ENCODE measurements at regions not wholly inside any gene's neighbourhood (a gene's known extent, or its start where the extent isn't known, plus 50 kb on each side); places are given as distances from the start of the nearest gene placed in this dataset.

- TF ChIP-seq TAF1 (IDR thresholded peaks at IDR 0.05; ENCODE audit: borderline replicate concordance, insufficient read depth, low read length) (no peak), SIN3A (IDR thresholded peaks at IDR 0.05; ENCODE audit: borderline replicate concordance, insufficient read depth, low read length) (no peak), REST (IDR thresholded peaks at IDR 0.05; ENCODE audit: insufficient read depth in 1 of 2, low read depth in 2 of 2, low read length in 2 of 2) (no peak)
Observed at GRCh38 chr1:29945426-29945825, 709.1 kb downstream of the PTPRU start.

- TF ChIP-seq POLR2AphosphoS5 (IDR thresholded peaks at IDR 0.05; ENCODE audit: low read depth, low read length): no peak
- TF ChIP-seq SIN3A (IDR thresholded peaks at IDR 0.05; ENCODE audit: borderline replicate concordance, insufficient read depth, low read length): no peak
- no peak for TF ChIP-seq REST (IDR thresholded peaks at IDR 0.05; ENCODE audit: insufficient read depth in 1 of 2, low read depth in 2 of 2, low read length in 2 of 2)
- TF ChIP-seq FOXP2 (optimal IDR thresholded peaks at IDR 0.05; ENCODE audit: borderline replicate concordance, extremely low read depth, extremely low read length, insufficient read depth): no peak
- TF ChIP-seq TAF1 (IDR thresholded peaks at IDR 0.05; ENCODE audit: borderline replicate concordance, insufficient read depth, low read length): no peak
Observed at GRCh38 chr1:29944253-29944905, 708.1 kb downstream of the PTPRU start.

GRCh38 chr1:29943034-29943433 lies 706.7 kb downstream of the PTPRU start:
- TF ChIP-seq REST (IDR thresholded peaks at IDR 0.05; ENCODE audit: insufficient read depth in 1 of 2, low read depth in 2 of 2, low read length in 2 of 2) (no peak), POLR2AphosphoS5 (IDR thresholded peaks at IDR 0.05; ENCODE audit: low read depth, low read length) (no peak), SIN3A (IDR thresholded peaks at IDR 0.05; ENCODE audit: borderline replicate concordance, insufficient read depth, low read length) (no peak), FOXP2 (optimal IDR thresholded peaks at IDR 0.05; ENCODE audit: borderline replicate concordance, extremely low read depth, extremely low read length, insufficient read depth) (no peak), TAF1 (IDR thresholded peaks at IDR 0.05; ENCODE audit: borderline replicate concordance, insufficient read depth, low read length) (no peak)

GRCh38 chr1:29939079-29939478 lies 702.8 kb downstream of the PTPRU start:
- TF ChIP-seq TAF1 (IDR thresholded peaks at IDR 0.05; ENCODE audit: borderline replicate concordance, insufficient read depth, low read length) (no peak), SIN3A (IDR thresholded peaks at IDR 0.05; ENCODE audit: borderline replicate concordance, insufficient read depth, low read length) (no peak), POLR2AphosphoS5 (IDR thresholded peaks at IDR 0.05; ENCODE audit: low read depth, low read length) (no peak), REST (IDR thresholded peaks at IDR 0.05; ENCODE audit: insufficient read depth in 1 of 2, low read depth in 2 of 2, low read length in 2 of 2) (no peak), FOXP2 (optimal IDR thresholded peaks at IDR 0.05; ENCODE audit: borderline replicate concordance, extremely low read depth, extremely low read length, insufficient read depth) (no peak)

GRCh38 chr1:29937356-29937755 lies 701.0 kb downstream of the PTPRU start:
- no peak for TF ChIP-seq SIN3A (IDR thresholded peaks at IDR 0.05; ENCODE audit: borderline replicate concordance, insufficient read depth, low read length)
- TF ChIP-seq POLR2AphosphoS5 (IDR thresholded peaks at IDR 0.05; ENCODE audit: low read depth, low read length): no peak
- TF ChIP-seq REST (IDR thresholded peaks at IDR 0.05; ENCODE audit: insufficient read depth in 1 of 2, low read depth in 2 of 2, low read length in 2 of 2): no peak
- TF ChIP-seq FOXP2 (optimal IDR thresholded peaks at IDR 0.05; ENCODE audit: borderline replicate concordance, extremely low read depth, extremely low read length, insufficient read depth): no peak
- no peak for TF ChIP-seq TAF1 (IDR thresholded peaks at IDR 0.05; ENCODE audit: borderline replicate concordance, insufficient read depth, low read length)

All from PFSK-1 (cell line).